ENCODE measurements at regions not wholly inside any gene's neighbourhood (a gene's known extent, or its start where the extent isn't known, plus 50 kb on each side); places are given as distances from the start of the nearest gene placed in this dataset.
A peak's percentile ranks its signal among the peaks of the same experiment; 100 is the strongest.
"Not testable (repeated sequence)": the region's sequence is repeated elsewhere in the genome, so short reads cannot be mapped to it uniquely, and the experiment has no call there.

GRCh38 chr7:142602183-142602582 is 147.1 kb upstream of the PRSS1 start:
- no peak for DNase-seq

- DNase-seq, result no peak
These were observed 151.0 kb upstream of the PRSS1 start for GRCh38 chr7:142598297-142598696.

- DNase-seq, result no peak
These were observed 151.7 kb upstream of the PRSS1 start for GRCh38 chr7:142597547-142597946.

GRCh38 chr7:142595816-142596516 is 153.3 kb upstream of the PRSS1 start:
- DNase-seq, result no peak

GRCh38 chr7:142594078-142594477 is 155.2 kb upstream of the PRSS1 start:
- DNase-seq, result no peak

GRCh38 chr7:142593106-142593505 is 156.2 kb upstream of the PRSS1 start:
- DNase-seq, result no peak

GRCh38 chr7:142592664-142593063 is 156.6 kb upstream of the PRSS1 start:
- no peak for DNase-seq

GRCh38 chr7:142592231-142592630 is 157.0 kb upstream of the PRSS1 start:
- no peak for DNase-seq

- DNase-seq, result no peak
These were observed 158.3 kb upstream of the PRSS1 start for GRCh38 chr7:142590830-142591457.

- no peak for DNase-seq
These were observed 159.2 kb upstream of the PRSS1 start for GRCh38 chr7:142590077-142590476.

- DNase-seq, result peak; percentile 68
These were observed 161.6 kb upstream of the PRSS1 start for GRCh38 chr7:142587578-142588191.

- DNase-seq, result no peak
These were observed 162.7 kb upstream of the PRSS1 start for GRCh38 chr7:142586611-142587010.

GRCh38 chr7:142585425-142585824 is 163.8 kb upstream of the PRSS1 start:
- no peak for DNase-seq

- no peak for DNase-seq
These were observed 164.5 kb upstream of the PRSS1 start for GRCh38 chr7:142584765-142585164.

- DNase-seq, result no peak
These were observed 165.8 kb upstream of the PRSS1 start for GRCh38 chr7:142583446-142583845.

GRCh38 chr7:142582351-142582750 is 166.9 kb upstream of the PRSS1 start:
- DNase-seq, result no peak

GRCh38 chr7:142581341-142581740 is 167.9 kb upstream of the PRSS1 start:
- DNase-seq, result no peak

GRCh38 chr7:142579946-142580345 is 169.3 kb upstream of the PRSS1 start:
- no peak for DNase-seq

- DNase-seq, result not testable (repeated sequence)
These were observed 173.9 kb upstream of the PRSS1 start for GRCh38 chr7:142575351-142575750.

- no peak for DNase-seq
These were observed 177.7 kb upstream of the PRSS1 start for GRCh38 chr7:142571581-142571980.

- DNase-seq, result no peak
These were observed 179.4 kb upstream of the PRSS1 start for GRCh38 chr7:142569851-142570250.

GRCh38 chr7:142568435-142569097 is 180.7 kb upstream of the PRSS1 start:
- DNase-seq, result no peak

- no peak for DNase-seq
These were observed 181.8 kb upstream of the PRSS1 start for GRCh38 chr7:142567201-142568075.
